ENCODE measurements at regions not wholly inside any gene's neighbourhood (a gene's known extent, or its start where the extent isn't known, plus 50 kb on each side); places are given as distances from the start of the nearest gene placed in this dataset.

- H3K36me3 ChIP-seq = no peaks in the 10 kb centered on the region
- 70% methylated on average over 1 of the region's 1 CpG for WGBS
These were observed 998.0 kb upstream of the GJE1 start for GRCh38 chr6:141134723-141135122.

GRCh38 chr6:141133836-141134235, 998.9 kb upstream of the GJE1 start:
- Histone ChIP-seq H3K27me3 (no peaks in the 10 kb centered on the region), H3K36me3 (no peaks in the 10 kb centered on the region), H3K9me3 (no peaks in the 10 kb centered on the region), H3K4me3 (no peak overlapping the region), H3K27ac (no peak overlapping the region), H3K4me1 (no peaks in the 10 kb centered on the region)
- WGBS = 74% methylated on average over 3 of the region's 3 CpGs
- TF ChIP-seq POLR2AphosphoS5 (IDR thresholded peaks at IDR 0.05) (no peak), EP300 (IDR thresholded peaks at IDR 0.05) (no peak), POLR2A (IDR thresholded peaks at IDR 0.05) (no peak)
- TF ChIP-seq, protein P1, sequence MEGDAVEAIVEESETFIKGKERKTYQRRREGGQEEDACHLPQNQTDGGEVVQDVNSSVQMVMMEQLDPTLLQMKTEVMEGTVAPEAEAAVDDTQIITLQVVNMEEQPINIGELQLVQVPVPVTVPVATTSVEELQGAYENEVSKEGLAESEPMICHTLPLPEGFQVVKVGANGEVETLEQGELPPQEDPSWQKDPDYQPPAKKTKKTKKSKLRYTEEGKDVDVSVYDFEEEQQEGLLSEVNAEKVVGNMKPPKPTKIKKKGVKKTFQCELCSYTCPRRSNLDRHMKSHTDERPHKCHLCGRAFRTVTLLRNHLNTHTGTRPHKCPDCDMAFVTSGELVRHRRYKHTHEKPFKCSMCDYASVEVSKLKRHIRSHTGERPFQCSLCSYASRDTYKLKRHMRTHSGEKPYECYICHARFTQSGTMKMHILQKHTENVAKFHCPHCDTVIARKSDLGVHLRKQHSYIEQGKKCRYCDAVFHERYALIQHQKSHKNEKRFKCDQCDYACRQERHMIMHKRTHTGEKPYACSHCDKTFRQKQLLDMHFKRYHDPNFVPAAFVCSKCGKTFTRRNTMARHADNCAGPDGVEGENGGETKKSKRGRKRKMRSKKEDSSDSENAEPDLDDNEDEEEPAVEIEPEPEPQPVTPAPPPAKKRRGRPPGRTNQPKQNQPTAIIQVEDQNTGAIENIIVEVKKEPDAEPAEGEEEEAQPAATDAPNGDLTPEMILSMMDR (IDR thresholded peaks at IDR 0.05) = no peak
- no peak for DNase-seq (ENCODE audit: low spot score in 2 of 2)

More at GRCh38 chr6:141134723-141135122, 998.0 kb upstream of the GJE1 start:
- no peak overlapping the region for H3K4me3 ChIP-seq
- no peaks in the 10 kb centered on the region for H3K4me1 ChIP-seq
- H3K9me3 ChIP-seq = no peaks in the 10 kb centered on the region
- no peaks in the 10 kb centered on the region for H3K27me3 ChIP-seq
- no peak for DNase-seq (ENCODE audit: low spot score in 2 of 2)
- H3K27ac ChIP-seq = no peak overlapping the region
- TF ChIP-seq, protein P1 (IDR thresholded peaks at IDR 0.05) = no peak
- TF ChIP-seq POLR2AphosphoS5 (IDR thresholded peaks at IDR 0.05) (no peak), POLR2A (IDR thresholded peaks at IDR 0.05) (no peak), EP300 (IDR thresholded peaks at IDR 0.05) (no peak)

DNA sequence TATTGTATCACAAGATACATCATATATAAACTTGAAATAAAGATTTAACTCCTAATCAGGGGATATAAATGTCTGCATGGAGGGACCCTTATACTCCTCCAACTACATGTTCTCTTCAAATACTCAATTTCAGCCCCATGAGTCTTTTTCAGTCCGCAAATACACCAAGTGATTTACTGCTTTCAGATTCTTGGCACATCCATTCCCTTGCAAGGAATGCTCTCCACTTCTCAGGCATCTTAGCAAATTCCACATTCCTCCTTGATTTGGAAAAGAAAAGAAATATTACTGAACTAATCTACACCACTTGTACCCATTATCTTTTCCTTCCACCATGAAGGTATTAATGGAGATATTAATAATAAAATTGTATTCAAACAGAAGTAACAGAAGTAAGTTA, 999.4 kb upstream of the GJE1 start:
- TF ChIP-seq POLR2AphosphoS5 (IDR thresholded peaks at IDR 0.05) (no peak), POLR2A (IDR thresholded peaks at IDR 0.05) (no peak), EP300 (IDR thresholded peaks at IDR 0.05) (no peak)
- TF ChIP-seq, protein P1 (IDR thresholded peaks at IDR 0.05) = no peak
- Histone ChIP-seq H3K27me3 (no peaks in the 10 kb centered on the region), H3K27ac (no peak overlapping the region), H3K9me3 (no peaks in the 10 kb centered on the region), H3K4me1 (no peaks in the 10 kb centered on the region), H3K36me3 (no peaks in the 10 kb centered on the region), H3K4me3 (no peak overlapping the region)
- no peak for DNase-seq (ENCODE audit: low spot score in 2 of 2)
- 47% methylated on average over 1 of the region's 1 CpG for WGBS

- Histone ChIP-seq H3K4me3 (no peak overlapping the region), H3K27ac (no peak overlapping the region), H3K4me1 (no peaks in the 10 kb centered on the region), H3K36me3 (no peaks in the 10 kb centered on the region), H3K9me3 (no peaks in the 10 kb centered on the region), H3K27me3 (no peaks in the 10 kb centered on the region)
- TF ChIP-seq, protein P1 (IDR thresholded peaks at IDR 0.05) = no peak
- TF ChIP-seq EP300 (IDR thresholded peaks at IDR 0.05) (no peak), POLR2AphosphoS5 (IDR thresholded peaks at IDR 0.05) (no peak), POLR2A (IDR thresholded peaks at IDR 0.05) (no peak)
- 66% methylated on average over 3 of the region's 3 CpGs for WGBS
- DNase-seq (ENCODE audit: low spot score in 2 of 2) = no peak
These were observed 1001.1 kb upstream of the GJE1 start for GRCh38 chr6:141131616-141132015.

DNA sequence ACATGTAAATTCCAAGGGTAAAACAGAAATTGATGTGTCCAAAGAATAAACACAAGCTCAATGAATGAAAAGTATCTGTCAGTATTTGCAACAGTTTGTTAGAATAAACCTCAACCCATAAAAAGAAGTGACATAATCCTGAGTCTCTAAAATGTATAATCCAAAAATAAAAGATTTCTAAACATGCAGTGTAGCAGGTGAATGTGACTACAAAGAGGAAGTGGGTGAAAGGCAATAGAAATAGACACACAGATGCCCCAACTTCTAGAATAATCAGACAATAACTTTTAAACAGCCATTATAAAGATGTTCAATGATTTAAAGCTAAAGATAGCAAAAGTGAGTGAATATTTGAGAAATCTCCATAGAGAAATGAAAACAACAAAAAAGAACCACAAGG, 1009.2 kb upstream of the GJE1 start:
- DNase-seq (ENCODE audit: low spot score in 2 of 2) = no peak
- H3K9me3 ChIP-seq = no peaks in the 10 kb centered on the region
- H3K36me3 ChIP-seq = no peaks in the 10 kb centered on the region
- no peak overlapping the region for H3K27ac ChIP-seq
- H3K4me3 ChIP-seq = no peak overlapping the region
- no peaks in the 10 kb centered on the region for H3K27me3 ChIP-seq
- TF ChIP-seq, protein P1 (IDR thresholded peaks at IDR 0.05) = no peak
- TF ChIP-seq POLR2A (IDR thresholded peaks at IDR 0.05) = no peak
- no peak for TF ChIP-seq POLR2AphosphoS5 (IDR thresholded peaks at IDR 0.05)
- no peak for TF ChIP-seq EP300 (IDR thresholded peaks at IDR 0.05)
- no peaks in the 10 kb centered on the region for H3K4me1 ChIP-seq
